ENCODE measurements at regions not wholly inside any gene's neighbourhood (a gene's known extent, or its start where the extent isn't known, plus 50 kb on each side); places are given as distances from the start of the nearest gene placed in this dataset.

GRCh38 chr12:24173067-24173466 lies 223.6 kb upstream of the SOX5 start:
- no peaks in the 10 kb centered on the region for H3K9me1 ChIP-seq (ENCODE audit: insufficient read depth, low read length)
- no peak overlapping the region for H3K18ac ChIP-seq (ENCODE audit: low read depth, low read length)
- no peak overlapping the region for H3K27ac ChIP-seq (ENCODE audit: insufficient read depth, low read length)
- no TSS peak for BruUV-seq (replicated peaks)
- WGBS, 2 experiments (ENCODE audit: extremely low coverage in 2 of 2, insufficient read length in 1 of 2): no CpG with 5 or more reads among the region's 7 CpGs
- dilution Hi-C loops (cut with HindIII; ENCODE audit: low sequenced_read_pairs, unreplicated experiment) (no loop called here), intact Hi-C loops (cut with micrococcal nuclease) (no loop called here), in situ Hi-C loops (cut with MboI; ENCODE audit: low sequenced_read_pairs) (no loop called here)
- no peak overlapping the region for H4K5ac ChIP-seq (ENCODE audit: low read depth, low read length)
- H3K36me3 ChIP-seq (ENCODE audit: control insufficient read depth, insufficient read depth, low read length): no peaks in the 10 kb centered on the region
- no peak overlapping the region for H2AFZ ChIP-seq (replicated peaks; ENCODE audit: low read length, poor library complexity)
- TF ChIP-seq ELK1 (IDR thresholded peaks at IDR 0.05; ENCODE audit: borderline replicate concordance, low read depth, low read length): no peak
- no peak for TF ChIP-seq RFX5 (IDR thresholded peaks at IDR 0.05; ENCODE audit: low read depth, low read length)
- no peak for TF ChIP-seq POLR2A (IDR thresholded peaks at IDR 0.05; ENCODE audit: low read depth, low read length)
- TF ChIP-seq FOS (IDR thresholded peaks at IDR 0.05; ENCODE audit: low read depth, low read length): no peak
- TF ChIP-seq RCOR1 (IDR thresholded peaks at IDR 0.05; ENCODE audit: insufficient replicate concordance, low read length): no peak
- no peak for TF ChIP-seq MAFK (IDR thresholded peaks at IDR 0.05; ENCODE audit: low read depth, low read length)
- TF ChIP-seq USF2 (IDR thresholded peaks at IDR 0.05; ENCODE audit: low read depth, low read length): no peak
- no peak for TF ChIP-seq RAD21 (IDR thresholded peaks at IDR 0.05; ENCODE audit: low read length)
- no peak for TF ChIP-seq BHLHE40 (IDR thresholded peaks at IDR 0.05; ENCODE audit: low read depth, low read length)
- TF ChIP-seq CTCF (conservative IDR thresholded peaks at IDR 0.05; ENCODE audit: low read depth, low read length): no peak
- TF ChIP-seq CEBPB (IDR thresholded peaks at IDR 0.05; ENCODE audit: low read depth, low read length): no peak
- H2BK5ac ChIP-seq (ENCODE audit: low read depth, low read length, poor library complexity, severe bottlenecking): no peak overlapping the region
- no peak for ATAC-seq (ENCODE audit: low read depth)
- H3K4me3 ChIP-seq (ENCODE audit: insufficient read depth, low read depth, low read length): no peak overlapping the region
- H2BK120ac ChIP-seq (ENCODE audit: low read depth, low read length): no peak overlapping the region
- H4K8ac ChIP-seq (ENCODE audit: low read depth in 2 of 2, low read length in 2 of 2): no peak overlapping the region
- H3K4ac ChIP-seq (ENCODE audit: low read depth, low read length): no peak overlapping the region
- H3K4me1 ChIP-seq (ENCODE audit: control insufficient read depth, insufficient read depth, low read length): no peaks in the 10 kb centered on the region
- H3K23ac ChIP-seq (ENCODE audit: low read depth, low read length): no peak overlapping the region
- CTCF ChIA-PET: no interaction called here
- H4K91ac ChIP-seq (ENCODE audit: insufficient read depth, low read depth, low read length): no peak overlapping the region
- no peaks in the 10 kb centered on the region for H4K20me1 ChIP-seq (ENCODE audit: insufficient read depth, low read length)
- no peaks in the 10 kb centered on the region for H3K9me3 ChIP-seq (ENCODE audit: control insufficient read depth, insufficient read depth, low read length)
- no peak overlapping the region for H3K9ac ChIP-seq (ENCODE audit: low read depth, low read length)
- H3K27me3 ChIP-seq (ENCODE audit: control insufficient read depth, insufficient read depth, low read length): no peaks in the 10 kb centered on the region
- no peak overlapping the region for H3K14ac ChIP-seq (replicated peaks; ENCODE audit: low read depth, low read length)
- H2AK9ac ChIP-seq (replicated peaks; ENCODE audit: low read depth, low read length, poor library complexity): no peak overlapping the region
- no peaks in the 10 kb centered on the region; a peak in 1 of 4 replicates for H3K79me1 ChIP-seq (ENCODE audit: low read depth in 1 of 2, low read length in 2 of 2)
- H3K56ac ChIP-seq (ENCODE audit: extremely low read depth, insufficient read depth, low read length): no peak overlapping the region
- H2BK15ac ChIP-seq (ENCODE audit: low read depth, low read length): no peak overlapping the region
- no peak for DNase-seq
- H2AK5ac ChIP-seq (ENCODE audit: low read depth, low read length): no peak overlapping the region
- POLR2A ChIA-PET (ENCODE audit: unreplicated experiment): no interaction called here
- no peak overlapping the region for H3K4me2 ChIP-seq (ENCODE audit: low read depth, low read length)
- no peak overlapping the region for H2BK20ac ChIP-seq (ENCODE audit: low read depth, low read length)

All from IMR-90 (cell line).